NCI-H187 treated with DMSO at 0.1 percent for 48 hours (cell line): ENCODE measurements at regions not wholly inside any gene's neighbourhood (a gene's known extent, or its start where the extent isn't known, plus 50 kb on each side); places are given as distances from the start of the nearest gene placed in this dataset.
A peak's percentile ranks its signal among the peaks of the same experiment; 100 is the strongest.
"Not testable (repeated sequence)": the region's sequence is repeated elsewhere in the genome, so short reads cannot be mapped to it uniquely, and the experiment has no call there.

Source experiments
- DNase-seq: peaks from one replicate; lab custom pipeline; 2025; lab: John Stamatoyannopoulos, UW

DNA sequence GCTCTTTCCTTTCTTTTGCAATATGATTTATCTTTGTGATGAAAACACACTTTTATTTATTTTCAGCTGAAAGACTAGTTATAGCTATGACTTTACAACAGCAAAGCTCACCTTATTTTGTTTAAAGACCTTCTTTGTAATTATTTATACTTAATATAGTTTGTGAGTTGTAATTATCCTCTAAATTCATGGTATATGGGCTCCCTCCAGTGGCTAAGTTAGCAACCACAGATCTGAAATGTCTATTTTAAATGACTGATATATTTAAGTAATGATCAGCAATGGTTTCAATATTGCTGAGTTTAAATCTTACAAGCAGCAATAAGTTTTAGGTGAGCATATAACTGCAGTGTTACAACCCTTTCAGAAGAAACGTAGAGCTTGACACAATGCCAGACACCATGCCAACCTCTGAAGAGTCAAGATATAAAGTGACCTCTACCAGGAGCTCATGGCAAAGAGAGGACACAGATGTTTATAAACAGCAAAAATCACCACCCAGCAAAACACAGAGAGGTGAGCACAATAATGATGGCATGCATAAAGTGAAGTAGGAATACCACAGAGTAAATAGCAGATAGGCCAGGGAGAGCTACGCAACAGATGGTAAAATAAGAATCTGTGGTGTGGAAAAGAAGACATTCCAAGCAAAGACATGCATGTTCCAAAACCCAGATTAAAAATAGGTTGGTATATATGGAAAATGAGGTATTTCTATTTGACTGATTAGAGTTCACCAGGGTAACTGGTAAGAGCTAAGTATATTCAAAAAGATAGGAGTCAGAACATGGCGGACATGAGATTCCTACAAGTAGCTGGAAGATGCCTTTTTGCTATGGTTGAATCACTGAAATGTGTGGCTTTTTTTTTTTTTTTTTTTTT is 143.7 kb upstream of the ZNF385D start:
- DNase-seq = no peak

DNA sequence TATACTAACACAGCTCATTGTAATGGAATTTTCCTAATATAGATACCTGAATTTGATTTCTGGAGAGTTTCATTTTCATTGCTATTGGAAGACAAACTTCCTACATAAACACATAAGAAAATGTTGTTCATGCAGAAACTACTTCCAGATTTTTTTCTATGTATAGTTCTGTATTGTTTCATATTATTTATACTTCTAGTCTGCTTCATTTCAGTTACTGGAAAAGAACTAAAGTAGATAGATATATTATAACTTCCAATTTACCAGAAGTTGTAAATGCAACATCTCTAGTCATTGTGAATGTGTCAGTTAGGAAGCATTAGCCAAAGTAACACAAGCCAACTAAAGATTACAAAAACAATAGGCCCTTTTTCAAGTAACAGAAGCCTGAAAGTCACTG is 147.3 kb upstream of the ZNF385D start:
- DNase-seq = no peak

DNA sequence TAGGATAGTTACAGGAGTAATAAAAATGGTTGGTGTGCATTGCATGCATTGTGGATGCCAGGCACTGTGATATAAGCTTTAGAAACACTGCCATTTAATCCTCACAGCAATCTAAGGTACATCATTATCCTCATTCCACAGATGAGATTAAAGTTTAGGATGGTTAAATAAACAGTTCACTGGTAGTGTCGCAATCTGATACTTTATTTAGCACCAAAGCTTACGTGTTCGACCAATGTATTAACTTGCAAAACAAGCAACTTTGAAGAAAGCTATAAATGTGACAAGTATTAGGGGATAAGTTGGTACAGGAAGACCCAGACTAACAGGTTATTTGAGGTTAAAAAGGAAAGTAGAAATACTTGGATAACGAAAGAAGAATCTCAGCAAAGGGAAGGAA is 150.5 kb upstream of the ZNF385D start:
- DNase-seq = no peak

DNA sequence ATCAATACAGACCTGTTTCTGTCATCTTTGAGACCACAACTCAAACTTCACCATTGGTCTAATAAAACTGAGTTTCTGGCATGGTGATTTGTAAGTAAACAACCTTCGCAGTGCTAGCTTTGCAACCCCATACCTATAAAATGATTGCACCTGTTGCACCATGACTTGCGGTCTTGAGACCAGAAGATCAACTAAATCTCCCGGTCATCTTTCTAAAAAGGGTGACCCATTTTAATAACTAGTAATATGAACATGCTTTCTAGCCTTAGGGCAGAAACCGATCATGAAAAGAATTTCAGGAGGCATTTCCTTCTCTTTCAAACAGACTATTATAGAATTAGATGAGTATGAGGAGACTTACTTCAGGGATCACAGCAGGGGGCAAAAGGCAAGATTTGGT is 151.9 kb upstream of the ZNF385D start:
- DNase-seq = no peak

DNA sequence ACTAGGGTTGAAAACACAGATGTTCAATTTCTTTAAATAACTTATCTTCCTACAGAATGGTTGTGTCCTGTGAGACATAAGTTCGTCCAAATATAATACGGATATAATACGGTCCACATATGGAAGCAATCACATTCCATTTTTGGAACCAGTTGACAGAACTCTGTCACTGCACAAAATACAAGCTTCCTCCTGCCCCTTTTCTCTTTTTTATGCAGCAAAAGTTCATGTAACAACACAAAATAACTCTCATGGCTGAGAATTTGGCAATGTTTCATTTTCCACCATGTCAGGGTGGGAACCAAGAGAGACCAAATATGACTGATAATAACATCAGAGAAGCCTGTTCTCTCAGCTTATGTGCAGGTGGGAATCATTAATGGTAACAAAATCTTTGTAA is 158.1 kb upstream of the ZNF385D start:
- no peak for DNase-seq

DNA sequence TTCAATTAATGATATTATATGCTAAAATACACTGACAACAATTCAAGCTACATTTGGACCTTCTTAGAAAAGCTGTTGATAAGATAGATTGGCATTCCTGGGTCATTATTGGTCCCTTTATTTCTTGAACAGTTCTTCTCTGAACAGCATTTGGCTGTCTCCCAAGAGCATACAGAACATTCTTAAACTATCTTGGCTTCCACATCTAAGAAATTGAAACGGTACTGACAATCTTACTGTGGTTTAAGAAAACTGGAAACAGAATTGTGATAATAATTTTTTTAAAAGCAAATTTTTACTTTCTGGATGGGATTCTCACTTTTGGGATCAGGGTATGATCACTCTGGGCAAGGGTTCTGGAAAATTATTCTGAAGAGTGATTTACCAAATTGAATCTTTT is 161.7 kb upstream of the ZNF385D start:
- DNase-seq = no peak

DNA sequence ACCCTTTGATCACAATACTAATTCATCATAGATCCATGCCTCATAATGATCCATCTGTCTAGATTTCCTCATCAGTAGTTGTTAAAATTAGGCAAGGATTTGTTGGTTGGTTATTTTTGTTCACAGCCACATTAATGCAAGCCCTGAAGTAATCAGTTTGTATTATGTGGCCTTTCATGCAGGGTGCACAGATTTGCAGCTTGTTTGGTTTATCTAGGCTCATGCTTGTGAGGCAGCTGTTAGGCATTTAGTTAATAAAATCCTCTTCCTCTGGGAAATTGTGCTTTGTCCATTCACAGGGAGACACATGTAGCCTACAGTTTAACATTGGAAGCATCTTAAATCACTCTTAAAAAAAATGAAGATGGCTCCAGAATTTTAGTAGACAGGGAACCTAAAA is 162.8 kb upstream of the ZNF385D start:
- no peak for DNase-seq

DNA sequence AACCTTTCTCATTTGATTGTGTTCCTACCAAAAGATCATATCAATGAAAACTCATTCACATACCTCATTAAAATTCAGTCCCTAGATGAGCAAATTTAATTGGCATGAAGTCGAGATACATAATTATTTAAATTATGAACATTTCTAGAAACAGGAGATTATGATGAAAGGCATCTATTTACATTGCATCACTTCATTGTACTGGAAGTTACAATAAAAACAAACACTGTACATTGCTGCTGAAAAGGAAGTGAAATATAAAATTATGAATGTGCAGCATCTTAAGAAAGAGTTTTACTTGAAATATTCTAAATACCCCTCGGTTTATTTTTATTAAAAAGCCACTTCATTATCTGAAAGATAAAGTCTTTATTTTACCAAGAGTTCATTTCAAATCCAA is 163.4 kb upstream of the ZNF385D start:
- DNase-seq = no peak

DNA sequence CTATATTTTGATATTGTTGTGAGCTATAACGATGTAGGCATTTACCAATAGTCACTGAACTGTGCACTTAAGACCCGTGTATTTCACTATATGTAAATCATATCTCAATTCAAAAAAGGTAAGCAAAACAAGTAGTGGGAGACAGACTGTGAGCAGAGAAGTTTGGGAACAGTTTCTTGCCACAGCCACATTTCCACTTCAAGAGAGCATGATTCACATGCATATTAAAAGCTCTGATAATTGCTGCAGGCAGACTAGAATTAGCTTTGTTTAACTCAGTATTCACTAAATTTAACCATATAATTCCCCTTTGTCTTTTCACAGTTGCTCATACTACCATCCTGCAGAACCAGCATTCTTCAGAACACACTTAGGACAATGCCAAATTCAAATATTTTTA is 168.4 kb upstream of the ZNF385D start:
- no peak for DNase-seq

DNA sequence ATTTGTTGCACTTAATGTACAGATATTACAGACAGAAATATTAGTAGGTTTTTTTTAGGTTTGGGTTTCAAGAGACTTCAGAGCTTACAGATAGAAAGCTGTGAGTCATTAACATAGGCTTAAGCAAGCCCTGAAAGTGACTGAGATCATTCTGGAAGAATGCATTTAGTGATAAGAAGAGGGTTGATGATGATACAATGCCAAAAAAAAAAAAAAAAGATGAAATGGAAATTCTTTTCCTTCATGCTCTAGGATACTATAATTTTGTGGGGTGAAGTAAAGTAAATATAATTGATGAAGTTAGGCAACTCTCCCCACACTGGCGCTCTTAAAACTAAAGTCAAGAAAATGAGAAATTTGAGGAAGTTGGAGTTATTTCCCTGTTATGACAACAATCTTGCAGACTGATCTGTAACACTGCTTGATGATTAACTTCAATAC is 169.4 kb upstream of the ZNF385D start:
- DNase-seq = no peak

DNA sequence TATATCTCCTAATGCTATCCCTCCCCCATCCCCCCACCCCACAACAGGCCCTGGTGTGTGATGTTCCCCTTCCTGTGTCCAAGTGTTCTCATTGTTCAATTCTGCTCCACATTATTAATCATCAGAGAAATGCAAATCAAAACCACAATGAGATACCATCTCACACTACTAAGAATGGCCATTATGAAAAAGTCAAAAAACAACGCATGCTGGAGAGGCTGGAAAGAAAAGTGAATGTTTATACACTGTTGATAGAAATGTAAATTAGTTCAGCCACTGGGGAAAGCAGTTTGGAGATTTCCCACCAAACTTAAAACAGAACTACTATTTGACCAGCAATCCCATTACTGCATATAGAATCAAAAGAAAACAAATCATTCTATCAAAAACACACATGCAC is 172.1 kb upstream of the ZNF385D start:
- not testable (repeated sequence) for DNase-seq

DNA sequence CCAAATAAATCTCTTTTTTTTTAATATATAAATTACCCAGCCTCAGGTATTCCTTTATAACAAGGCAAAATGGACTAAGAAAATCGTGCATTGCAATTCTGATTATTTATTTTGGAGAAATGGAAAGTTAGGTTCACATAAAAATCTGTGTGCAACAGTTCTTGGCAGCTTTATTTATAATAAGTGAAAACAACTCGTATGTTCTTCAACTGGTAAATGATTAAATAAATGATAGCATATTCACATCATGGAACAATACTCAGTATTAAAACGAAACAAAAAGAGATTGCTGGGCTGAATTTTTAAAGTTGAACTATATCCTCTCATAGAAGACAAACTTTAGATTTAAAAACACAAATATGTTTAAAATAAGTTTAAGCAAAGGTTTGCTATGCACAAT is 176.3 kb upstream of the ZNF385D start:
- DNase-seq = no peak

DNA sequence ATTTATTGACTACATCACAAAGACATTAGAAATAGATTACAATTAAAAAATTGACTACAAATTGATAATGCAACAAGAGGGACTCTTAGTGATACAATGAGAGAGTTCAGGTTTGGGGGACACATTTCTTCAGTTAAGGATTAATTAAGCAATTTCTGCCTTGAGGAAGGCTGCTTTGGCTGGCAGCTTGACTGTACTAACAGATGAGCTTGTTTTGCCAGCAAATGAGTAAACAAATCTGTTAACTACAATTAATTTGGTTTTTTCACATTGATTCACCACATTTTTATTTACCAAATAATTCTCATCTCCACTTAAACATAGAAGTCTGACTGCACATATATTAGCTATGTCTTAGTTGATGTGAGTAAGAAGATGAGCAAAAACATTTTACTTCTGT is 183.6 kb upstream of the ZNF385D start:
- no peak for DNase-seq

DNA sequence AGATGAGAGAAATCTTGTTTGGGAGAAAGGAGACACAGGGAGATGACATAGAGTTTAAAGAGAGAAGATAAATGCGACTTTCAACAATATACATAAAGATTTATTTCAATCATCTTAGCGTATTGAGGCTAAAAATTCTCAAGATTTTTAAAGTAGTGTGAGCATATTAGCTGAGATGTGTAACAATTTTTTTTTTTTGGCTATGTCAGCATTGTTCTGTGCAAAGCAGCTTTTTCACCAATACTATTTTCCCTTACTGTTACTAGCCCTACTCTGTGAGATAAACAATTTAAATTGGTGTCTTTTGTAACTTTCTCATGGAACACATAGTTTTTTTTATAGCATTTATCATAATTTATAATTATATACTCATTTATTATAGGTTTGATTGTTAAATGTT is 185.2 kb upstream of the ZNF385D start:
- DNase-seq = no peak

DNA sequence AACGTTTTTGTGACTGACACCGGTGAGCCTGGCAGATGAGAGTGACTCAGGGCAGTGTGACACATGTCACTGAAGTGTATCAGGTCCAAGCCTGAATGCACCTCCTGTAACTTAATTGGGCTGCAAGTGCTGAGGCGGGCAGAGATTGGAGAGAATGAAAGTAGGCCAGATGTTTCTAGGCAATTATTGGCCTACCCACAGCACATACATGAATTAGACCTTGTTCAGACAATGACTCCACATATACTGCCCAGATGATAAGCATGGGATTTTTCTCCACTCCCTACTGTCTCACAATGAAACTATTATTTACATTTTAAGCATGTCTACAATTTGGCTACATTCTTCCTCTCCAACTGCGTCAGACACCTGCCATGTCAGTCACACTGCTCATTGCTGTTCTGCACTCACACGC is 187.3 kb upstream of the ZNF385D start:
- DNase-seq = no peak

DNA sequence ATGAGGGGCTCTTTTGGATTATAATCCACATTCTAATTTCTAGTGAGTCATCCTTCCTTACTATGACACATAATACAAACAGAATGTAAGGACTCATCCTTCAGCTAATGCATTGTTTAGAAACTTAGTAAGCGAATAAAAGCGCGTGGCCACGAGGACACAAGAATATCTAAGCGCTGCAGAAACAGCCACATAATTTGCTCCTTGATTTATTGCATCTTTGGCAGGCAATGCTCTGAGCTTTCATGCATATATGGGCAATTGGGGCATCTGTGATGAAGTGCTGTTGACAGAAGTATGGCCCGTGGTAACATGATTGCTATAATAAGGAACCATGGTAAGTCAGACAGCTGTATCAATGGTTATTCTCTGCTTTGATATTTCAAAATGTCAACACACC is 191.3 kb upstream of the ZNF385D start:
- peak; percentile 8 for DNase-seq

DNA sequence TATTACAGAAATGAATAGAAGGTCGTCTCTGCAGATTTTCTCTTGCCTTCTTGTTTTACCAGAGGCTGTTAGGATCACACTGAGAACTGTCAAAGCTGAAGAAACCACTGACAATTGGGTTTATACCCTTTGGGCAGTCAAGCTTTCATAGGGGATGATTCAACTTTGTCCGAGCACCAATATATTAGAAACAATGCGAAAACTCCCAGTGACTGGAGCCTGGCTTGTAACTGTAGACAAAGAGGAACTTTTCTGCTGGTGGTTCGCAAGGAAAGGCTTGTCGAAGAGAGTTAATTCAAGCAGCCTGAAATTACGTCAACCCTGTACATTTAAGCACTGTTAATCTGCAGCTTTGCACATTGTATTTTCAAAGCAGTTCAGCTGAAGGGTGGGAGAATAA is 193.2 kb upstream of the ZNF385D start:
- DNase-seq = no peak

DNA sequence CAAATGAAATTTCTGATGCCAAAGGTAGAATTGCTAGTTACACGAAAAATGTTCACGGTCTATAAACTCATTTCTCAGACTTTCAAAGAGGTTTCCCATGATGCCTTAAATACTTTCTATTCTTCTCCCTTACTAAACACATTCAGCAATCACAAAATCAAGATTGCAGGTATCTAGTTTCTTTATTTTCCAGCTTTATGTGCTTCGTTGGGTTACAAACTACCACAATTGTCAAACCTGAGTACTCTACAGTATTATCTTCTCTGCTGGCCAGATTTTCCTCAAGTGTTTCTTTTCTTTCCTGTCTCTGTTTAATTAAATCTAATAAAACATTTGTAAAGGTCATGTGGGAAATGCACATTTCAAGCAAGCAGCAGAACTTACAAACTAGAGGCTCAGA is 201.8 kb upstream of the ZNF385D start:
- no peak for DNase-seq

DNA sequence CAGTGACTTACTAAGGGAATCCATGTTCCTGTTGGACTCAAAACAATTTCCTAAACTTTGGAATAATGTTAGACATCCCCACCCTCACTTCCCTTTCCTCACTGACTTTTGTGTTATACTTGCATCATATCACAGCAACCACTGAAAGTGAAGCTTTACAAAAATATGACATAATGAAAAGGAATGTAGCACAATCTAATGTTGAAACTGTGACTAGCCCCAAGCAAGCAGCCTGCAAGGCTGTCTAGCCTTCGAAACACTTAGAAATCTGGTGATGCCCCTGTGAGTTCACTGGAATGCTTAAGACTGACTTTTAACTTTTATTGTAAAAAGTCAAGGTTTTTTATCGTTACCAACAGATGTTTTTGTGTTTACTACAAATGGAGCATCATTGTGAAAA is 203.7 kb upstream of the ZNF385D start:
- no peak for DNase-seq

DNA sequence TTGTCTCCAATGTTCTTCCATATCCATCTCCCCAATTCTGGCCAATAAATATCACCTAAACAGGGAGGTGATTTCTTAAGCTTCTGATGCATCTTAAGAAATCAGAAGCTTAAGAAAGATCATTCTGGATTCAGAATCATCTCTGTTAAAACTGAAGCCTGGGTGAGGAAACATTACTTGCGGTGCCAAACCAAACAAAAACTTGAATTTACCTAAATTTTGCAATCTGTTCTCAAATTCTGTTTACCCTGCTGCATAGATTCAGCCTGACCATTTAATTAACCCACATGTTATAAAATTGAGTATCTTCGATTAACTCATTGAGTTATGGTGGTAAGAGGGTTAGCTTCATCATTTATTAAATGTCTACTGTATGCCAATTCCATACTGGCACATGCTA is 204.4 kb upstream of the ZNF385D start:
- no peak for DNase-seq

DNA sequence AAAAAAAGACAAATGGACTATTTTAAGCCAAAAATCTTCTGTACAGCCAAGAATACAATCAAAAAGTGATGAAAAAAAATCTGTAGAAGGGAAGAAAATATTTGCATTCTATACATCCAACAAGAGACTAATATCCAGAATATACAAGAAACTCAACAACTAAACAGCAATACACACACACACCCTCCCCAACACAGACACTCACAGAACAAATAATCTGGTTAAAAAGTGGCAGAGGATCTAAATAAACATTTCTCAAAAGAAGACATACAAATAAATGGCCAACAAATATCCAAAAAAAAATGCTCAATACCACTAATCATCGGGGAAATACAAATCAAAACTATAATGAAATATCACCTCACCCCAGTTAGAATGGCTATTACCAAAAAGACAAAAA is 209.0 kb upstream of the ZNF385D start:
- no peak for DNase-seq

DNA sequence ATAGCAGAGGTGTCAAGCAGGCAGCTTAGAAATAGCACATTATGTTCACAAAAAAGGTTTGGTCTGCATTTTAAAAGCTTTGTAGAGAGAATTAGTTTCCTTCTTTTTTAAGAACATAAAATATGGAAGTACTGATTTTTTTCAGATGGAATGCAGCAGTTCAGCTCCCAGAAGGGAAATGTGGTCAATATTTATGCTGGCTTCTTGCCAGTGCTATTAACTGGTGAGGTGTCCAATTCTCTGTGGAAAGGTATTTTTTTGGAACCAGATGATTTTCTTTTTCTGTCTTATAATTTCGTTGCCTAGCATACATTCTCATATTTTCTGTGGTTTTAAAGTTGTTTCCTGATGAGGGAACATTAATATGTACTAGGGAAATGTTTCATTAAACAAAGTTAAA is 211.4 kb upstream of the ZNF385D start:
- DNase-seq = no peak

DNA sequence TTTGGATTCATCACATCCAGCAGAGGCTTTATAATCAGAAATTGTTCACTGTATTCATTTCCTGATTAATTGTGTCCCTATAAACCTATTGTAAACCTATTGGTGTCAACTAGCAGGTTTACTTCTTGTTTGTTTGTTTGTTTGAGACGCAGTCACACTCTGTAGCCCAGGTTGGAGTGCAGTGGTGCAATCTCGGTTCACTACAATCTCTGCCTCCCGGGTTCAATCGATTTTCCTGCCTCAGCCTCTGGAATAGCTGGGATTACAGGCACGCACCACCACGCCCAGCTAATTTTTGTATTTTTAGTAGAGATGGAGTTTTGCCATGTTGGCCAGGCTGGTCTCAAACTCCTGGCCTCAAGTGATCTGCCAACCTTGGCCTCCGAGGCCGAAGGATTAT is 215.4 kb upstream of the ZNF385D start:
- not testable (repeated sequence) for DNase-seq

DNA sequence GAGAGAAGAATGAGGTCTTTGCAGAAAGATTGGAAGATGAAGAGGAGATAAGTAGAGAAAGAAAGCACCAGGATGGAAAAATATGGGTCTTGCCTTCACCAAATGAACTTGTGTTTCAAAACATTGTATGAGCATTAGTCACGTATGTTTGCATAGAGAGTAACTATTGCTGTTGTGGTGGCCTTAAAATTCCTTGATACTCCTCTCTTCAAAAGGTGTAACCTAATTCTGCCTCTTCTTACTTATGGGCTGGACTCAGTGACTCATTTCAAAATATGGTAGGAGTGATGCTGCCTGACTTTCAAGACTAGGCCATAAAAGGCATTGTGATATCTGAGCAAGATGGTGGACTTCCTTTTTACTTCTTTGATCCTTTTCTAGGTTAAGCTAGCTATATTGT is 228.7 kb upstream of the ZNF385D start:
- no peak for DNase-seq
